Fibroblast of villous mesenchyme (primary cell): ENCODE measurements at regions not wholly inside any gene's neighbourhood (a gene's known extent, or its start where the extent isn't known, plus 50 kb on each side); places are given as distances from the start of the nearest gene placed in this dataset.

Experiments used
- DNase-seq: peaks from one replicate; pipeline ENCODE4 v3.0.0-alpha.2; 2010; ENCODE audit warnings: low read depth
- H3K4me3 ChIP-seq: 2 replicates; pipeline ENCODE4 v1.5.1; 2011; ENCODE audit warnings: low read depth, mild to moderate bottlenecking, low read length
- TF ChIP-seq, protein P1 (sequence below): IDR thresholded peaks from 2 replicates; pipeline ENCODE4 v1.5.1; 2012; ENCODE audit warnings: low read depth, mild to moderate bottlenecking, low read length; ENCODE audit not compliant: insufficient read depth

DNA sequence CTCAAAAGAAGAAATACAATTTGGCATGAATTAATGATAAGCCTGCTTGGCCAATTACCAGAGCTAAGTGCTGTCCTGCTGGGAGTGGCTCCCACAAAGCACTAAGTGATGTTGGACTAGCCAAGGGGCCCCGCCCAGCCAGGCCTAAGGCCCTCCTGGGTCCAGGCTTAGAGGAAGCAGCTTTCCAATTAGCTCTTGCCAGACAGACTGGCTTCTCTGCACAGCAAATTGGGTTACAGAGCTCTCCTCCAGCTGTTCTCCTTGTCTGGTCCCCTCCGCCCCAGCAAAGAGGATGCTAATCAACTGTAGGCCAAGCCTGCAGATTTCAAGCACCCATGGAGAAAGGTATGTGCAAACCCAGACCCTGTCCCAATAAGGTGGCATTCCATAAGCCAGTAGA, 151.9 kb downstream of the DMRTA2 start:
- no peak overlapping the region for H3K4me3 ChIP-seq
- no peak for DNase-seq
- TF ChIP-seq, protein P1, sequence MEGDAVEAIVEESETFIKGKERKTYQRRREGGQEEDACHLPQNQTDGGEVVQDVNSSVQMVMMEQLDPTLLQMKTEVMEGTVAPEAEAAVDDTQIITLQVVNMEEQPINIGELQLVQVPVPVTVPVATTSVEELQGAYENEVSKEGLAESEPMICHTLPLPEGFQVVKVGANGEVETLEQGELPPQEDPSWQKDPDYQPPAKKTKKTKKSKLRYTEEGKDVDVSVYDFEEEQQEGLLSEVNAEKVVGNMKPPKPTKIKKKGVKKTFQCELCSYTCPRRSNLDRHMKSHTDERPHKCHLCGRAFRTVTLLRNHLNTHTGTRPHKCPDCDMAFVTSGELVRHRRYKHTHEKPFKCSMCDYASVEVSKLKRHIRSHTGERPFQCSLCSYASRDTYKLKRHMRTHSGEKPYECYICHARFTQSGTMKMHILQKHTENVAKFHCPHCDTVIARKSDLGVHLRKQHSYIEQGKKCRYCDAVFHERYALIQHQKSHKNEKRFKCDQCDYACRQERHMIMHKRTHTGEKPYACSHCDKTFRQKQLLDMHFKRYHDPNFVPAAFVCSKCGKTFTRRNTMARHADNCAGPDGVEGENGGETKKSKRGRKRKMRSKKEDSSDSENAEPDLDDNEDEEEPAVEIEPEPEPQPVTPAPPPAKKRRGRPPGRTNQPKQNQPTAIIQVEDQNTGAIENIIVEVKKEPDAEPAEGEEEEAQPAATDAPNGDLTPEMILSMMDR: no peak

DNA sequence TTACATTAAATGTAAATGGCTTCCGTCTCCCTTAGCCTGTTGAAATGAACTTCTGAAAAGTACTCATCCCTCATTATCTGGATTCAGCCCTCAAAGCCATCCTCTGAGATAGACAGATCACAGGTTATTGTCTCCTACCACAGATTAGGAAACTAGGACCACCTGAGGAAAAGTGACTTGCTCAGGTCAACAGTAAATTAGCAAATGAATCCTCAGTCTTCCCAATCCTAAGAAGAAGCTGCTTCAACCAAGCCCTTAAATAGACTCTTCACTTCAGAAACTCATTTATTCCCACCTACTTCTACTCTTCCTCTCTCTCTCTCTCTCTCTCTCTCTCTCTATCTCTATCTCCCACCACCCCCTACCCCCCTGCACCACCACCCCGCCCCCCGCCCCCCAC, 152.3 kb downstream of the DMRTA2 start:
- TF ChIP-seq, protein P1: no peak
- no peak overlapping the region for H3K4me3 ChIP-seq

DNA sequence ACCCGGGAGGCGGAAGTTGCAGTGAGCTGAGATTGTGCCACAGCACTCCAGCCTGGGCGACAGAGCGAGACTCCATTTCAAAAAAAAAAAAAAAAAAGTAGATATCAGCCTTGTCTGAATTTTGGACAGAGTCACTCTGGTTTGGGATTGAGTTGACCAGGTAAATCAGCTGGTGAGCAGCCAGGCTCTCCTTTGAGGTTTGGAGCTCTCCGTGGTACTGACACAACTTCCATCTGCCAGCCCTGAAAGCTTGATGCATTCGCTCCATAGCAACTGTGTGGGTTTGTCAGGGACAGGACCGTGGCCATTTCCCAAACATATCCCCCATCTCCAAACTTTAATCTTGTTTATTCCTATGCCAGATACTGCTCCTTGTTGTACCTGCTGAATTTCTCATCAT, 155.2 kb downstream of the DMRTA2 start:
- no peak overlapping the region for H3K4me3 ChIP-seq
- no peak for DNase-seq
- TF ChIP-seq, protein P1: no peak

More for the DNA sequence above, 152.3 kb downstream of the DMRTA2 start:
- DNase-seq: no peak

DNA sequence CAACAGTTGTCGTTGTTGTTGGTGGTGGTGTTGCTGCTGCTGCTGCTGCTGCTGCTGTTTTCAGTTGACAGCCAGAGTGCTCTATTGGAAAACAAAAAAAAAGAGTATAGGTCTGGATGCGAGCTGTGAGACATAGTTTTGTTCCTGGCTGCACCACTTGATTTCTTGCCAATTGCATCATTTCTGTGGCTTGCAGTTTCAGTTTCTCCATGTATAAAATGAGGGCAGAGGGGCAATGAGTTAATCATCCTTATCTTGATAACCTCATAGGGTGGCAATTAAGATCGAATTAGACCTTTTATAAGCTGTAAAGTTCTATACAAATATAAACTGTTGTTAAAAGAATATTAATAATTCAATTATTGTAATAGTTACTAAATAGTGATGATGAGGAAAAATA, 156.7 kb downstream of the DMRTA2 start:
- TF ChIP-seq, protein P1: no peak
- DNase-seq: peak; percentile 11
- no peak overlapping the region for H3K4me3 ChIP-seq

DNA sequence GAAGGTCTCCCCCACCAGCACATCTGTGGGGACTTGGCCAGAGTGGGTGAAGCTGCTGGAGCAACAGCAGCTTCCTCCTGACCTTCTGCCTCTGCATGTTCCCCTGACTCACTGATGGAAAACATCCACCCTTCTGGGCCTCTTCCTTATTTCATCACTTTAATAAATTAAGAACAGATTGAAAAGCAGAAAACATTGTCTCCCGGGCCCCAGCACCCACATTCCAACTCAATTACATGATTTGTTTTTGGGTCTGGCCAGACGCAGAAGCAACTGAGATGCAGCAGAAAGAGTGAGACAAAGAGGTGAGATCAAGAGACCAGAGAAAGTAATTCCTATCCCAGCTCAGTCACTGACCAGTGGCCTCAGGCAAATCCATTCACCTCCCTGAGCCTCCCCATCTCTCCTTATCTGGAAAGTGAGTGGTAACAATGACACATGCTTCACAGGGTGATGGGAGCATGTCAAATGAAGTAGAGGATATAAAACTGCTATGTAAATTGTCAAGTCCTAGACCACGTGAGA, 157.1 kb downstream of the ELAVL4 start:
- TF ChIP-seq, protein P1: no peak
- H3K4me3 ChIP-seq: no peak overlapping the region
- DNase-seq: peak; percentile 22

DNA sequence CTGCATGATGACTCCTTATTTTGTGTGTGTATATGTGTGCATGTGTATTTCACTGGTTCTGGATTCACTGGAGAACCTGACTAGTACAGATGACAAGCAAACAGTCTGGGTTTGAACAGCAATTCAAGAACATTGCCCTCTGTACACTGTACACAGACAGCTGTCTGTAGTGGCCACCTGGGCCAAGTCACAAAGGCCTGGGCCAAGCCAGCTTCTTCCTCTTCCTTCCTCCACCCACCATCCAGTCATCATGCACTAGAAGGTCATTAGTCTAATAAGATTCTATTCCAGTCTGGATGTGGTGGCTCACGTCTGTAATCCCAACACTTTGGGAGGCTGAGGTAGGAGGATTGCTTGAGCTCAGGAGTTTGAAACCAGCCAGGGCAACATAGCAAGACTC, 155.9 kb downstream of the ELAVL4 start:
- H3K4me3 ChIP-seq: no peak overlapping the region
- TF ChIP-seq, protein P1: no peak
- no peak for DNase-seq

DNA sequence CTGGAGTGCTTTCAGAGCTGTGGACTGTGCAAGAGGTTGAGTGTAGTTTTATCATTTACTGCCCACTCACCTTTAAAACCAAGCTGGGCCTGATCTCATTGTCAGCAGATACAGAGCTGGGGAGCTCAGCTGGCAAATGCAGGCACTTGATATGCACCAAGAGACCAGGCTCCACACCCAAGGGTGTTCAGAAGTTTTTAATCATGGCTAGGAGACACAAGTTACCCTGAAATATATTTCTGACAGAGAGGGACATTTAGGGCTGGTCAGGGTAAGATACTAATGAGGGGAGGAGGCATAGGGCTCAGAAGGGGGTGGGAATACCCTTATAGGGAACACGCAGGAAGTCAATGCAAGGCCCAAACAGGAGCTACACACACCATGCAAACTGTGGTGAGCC, 153.7 kb downstream of the ELAVL4 start:
- TF ChIP-seq, protein P1: no peak
- DNase-seq: no peak
- no peak overlapping the region for H3K4me3 ChIP-seq
